Kidney epithelial cell (primary cell): ENCODE measurements at regions not wholly inside any gene's neighbourhood (a gene's known extent, or its start where the extent isn't known, plus 50 kb on each side); places are given as distances from the start of the nearest gene placed in this dataset.

Experiments used
- DNase-seq: peaks from one replicate; pipeline ENCODE4 v3.0.0-alpha.2; 2010; ENCODE audit warnings: low read depth
- H3K27me3 ChIP-seq: 2 replicates; pipeline ENCODE4 v1.6.0; 2011; ENCODE audit warnings: low read length; ENCODE audit not compliant: control insufficient read depth, insufficient read depth
- H3K36me3 ChIP-seq: 2 replicates; pipeline ENCODE4 v1.5.1; 2011; ENCODE audit warnings: low read length; ENCODE audit not compliant: control insufficient read depth, insufficient read depth
- H3K4me3 ChIP-seq: 2 replicates; pipeline ENCODE4 v1.5.1; 2011; ENCODE audit warnings: low read depth, mild to moderate bottlenecking, control low read depth, low read length
- TF ChIP-seq, protein P1 (sequence below): IDR thresholded peaks from 2 replicates; pipeline ENCODE4 v1.5.1; 2011; ENCODE audit warnings: mild to moderate bottlenecking, moderate library complexity, low read length, control low read depth, inconsistent platforms; ENCODE audit not compliant: insufficient read depth, poor library complexity, severe bottlenecking

DNA sequence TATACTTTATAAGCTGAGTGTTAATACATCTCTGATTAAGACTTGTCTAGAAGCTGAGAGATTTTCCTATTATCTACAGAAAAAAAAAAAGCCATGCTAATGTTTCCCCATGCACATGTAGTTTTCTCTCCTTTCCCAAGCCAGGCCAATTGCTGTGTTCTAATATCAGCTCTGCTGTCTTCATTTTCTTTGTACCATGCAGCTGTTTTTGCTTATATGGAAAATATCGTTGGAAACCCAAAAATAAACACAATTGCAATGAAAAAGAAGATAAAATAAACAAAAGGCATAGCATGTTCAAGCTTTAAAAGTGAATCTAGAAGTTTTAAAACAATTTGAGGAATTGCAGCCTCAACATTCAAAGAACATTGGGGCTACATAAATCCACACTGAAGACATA lies 817.4 kb upstream of the ACVR2A start:
- Histone ChIP-seq H3K36me3 (no peaks in the 10 kb centered on the region), H3K4me3 (no peak overlapping the region), H3K27me3 (no peaks in the 10 kb centered on the region)
- DNase-seq, result no peak
- TF ChIP-seq, protein P1, sequence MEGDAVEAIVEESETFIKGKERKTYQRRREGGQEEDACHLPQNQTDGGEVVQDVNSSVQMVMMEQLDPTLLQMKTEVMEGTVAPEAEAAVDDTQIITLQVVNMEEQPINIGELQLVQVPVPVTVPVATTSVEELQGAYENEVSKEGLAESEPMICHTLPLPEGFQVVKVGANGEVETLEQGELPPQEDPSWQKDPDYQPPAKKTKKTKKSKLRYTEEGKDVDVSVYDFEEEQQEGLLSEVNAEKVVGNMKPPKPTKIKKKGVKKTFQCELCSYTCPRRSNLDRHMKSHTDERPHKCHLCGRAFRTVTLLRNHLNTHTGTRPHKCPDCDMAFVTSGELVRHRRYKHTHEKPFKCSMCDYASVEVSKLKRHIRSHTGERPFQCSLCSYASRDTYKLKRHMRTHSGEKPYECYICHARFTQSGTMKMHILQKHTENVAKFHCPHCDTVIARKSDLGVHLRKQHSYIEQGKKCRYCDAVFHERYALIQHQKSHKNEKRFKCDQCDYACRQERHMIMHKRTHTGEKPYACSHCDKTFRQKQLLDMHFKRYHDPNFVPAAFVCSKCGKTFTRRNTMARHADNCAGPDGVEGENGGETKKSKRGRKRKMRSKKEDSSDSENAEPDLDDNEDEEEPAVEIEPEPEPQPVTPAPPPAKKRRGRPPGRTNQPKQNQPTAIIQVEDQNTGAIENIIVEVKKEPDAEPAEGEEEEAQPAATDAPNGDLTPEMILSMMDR, result no peak

DNA sequence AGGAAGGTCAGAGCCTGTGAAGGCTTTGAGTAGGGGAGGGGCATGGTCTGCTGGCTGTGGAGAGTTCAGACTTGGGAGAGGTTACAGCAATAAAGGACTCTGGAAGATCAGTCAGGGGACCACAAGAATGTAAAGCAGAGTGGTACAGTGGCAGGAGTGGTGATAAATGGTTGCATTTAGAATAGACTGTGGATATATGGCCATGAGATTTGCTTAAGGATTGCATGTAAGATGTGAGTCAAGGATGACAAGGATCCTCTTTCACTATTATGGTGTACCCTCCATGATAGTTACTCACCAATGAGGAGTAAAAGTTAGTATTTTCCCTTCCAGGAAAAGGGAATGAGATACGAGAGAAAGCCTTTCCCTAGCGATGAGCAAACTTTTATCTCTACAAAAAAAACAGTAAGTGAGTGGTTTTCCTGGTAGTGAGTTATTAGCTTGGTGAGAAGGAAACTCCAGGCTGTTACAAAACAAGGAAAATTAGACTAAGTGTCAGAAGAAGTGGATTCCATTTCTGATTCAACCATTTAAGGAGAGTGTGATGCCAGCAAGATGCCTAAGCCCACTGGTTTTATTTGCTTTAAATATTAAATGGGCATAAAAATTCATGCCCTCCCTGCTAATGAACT lies 818.0 kb upstream of the ACVR2A start:
- Histone ChIP-seq H3K27me3 (no peaks in the 10 kb centered on the region), H3K36me3 (no peaks in the 10 kb centered on the region), H3K4me3 (no peak overlapping the region)
- peak; percentile 31 for DNase-seq
- TF ChIP-seq, protein P1, result no peak

DNA sequence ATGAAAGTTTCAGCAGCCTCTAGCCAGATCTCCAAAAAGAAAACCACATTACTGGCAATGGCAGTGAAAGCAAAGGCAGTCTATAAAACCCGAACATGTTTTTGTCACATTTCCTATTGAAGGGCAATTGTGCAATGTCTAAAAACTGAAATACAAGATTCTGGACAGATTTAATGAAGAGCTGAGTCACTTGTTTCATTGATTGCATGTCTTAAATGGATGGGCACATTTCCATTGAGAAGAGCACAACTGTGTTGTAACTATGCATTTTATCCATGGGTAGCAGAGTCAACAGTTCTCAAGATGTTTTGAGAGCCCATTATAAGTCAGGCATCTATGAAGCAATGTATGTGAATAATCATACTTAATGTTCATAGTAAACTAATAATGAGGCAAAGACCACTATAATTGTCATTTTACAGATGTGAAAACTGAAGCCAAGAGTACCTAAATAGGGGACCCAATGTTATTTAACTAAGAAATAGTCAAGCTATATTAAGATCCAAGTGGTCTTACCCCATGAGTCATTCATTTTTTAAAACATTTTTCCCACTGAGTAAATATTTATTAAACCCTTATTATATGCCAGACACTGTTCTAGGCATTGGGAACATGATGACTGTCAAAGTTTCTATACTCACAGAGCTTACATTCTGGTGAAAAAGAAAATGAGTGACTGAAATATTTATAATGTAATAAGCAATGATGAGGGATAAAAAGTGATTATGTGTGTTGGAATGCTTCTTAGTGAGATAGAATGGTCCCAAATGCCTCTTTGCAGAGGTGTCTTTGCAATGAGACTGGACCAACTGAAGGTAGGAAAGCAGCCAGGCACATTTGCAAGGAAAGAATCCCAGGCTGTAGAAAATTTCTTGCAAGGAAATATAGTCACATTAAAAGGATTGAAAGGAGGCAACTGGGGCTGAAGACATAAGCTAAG lies 818.9 kb upstream of the ACVR2A start:
- DNase-seq, result no peak
- TF ChIP-seq, protein P1, result no peak
- H3K4me3 ChIP-seq, result no peak overlapping the region

DNA sequence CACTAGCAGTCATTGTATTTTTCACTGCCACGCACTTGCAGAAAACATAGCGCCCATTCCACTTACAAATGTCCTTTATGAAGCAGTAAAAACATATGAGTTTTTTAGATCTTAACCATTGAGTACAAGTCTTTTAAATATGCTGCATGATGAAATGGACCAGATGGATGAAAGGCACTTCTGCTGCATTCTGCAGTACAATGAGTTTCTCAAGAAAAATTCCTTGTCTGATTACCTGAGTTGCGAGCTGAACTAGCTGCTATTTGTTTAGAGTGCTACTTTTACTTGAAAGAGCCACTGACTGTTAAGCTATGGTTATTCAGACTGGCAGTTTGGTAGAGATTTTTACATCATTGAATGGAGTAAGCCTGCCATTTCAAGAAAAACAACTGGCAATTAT lies 825.5 kb upstream of the ACVR2A start:
- Histone ChIP-seq H3K4me3 (no peak overlapping the region), H3K36me3 (no peaks in the 10 kb centered on the region), H3K27me3 (no peaks in the 10 kb centered on the region)
- TF ChIP-seq, protein P1, result no peak
- DNase-seq, result no peak

More for the DNA sequence above, 818.9 kb upstream of the ACVR2A start:
- Histone ChIP-seq H3K36me3 (no peaks in the 10 kb centered on the region), H3K27me3 (no peaks in the 10 kb centered on the region)

DNA sequence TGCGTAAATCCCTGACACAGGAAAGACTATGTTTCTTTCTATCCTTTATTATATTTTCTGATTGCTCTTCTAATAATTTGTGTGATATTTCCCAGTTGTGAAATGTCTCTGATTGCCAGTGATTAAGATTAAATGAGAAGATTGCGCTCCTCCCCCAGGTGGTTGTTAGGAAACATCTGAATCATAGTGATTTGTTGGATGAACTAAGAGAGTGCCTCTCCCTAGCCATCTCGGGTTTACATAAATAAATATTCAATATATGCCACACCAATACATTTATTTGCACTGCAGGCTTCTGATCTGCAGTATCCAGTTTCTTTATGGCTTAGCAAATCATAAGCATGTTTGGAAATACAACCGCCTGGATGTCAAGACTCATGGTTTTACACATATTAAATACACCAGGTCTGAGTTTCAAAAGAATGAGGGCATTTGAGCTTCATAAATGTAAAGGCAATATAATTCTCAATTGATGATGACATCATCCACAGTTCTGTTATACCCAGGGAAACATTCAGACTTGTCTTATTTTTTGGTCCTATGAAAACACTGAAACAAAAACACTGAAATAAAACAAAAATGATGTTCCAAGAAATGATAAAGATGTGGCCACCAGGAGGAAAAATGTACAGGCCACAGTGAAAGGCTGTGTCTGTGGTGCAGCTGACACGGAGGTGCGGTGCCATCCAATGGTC lies 826.7 kb upstream of the ACVR2A start:
- no peak for DNase-seq

More for the DNA sequence above, 826.7 kb upstream of the ACVR2A start:
- Histone ChIP-seq H3K36me3 (no peaks in the 10 kb centered on the region), H3K27me3 (no peaks in the 10 kb centered on the region), H3K4me3 (no peak overlapping the region)
- TF ChIP-seq, protein P1, result no peak
